GM21381 (cell line): ENCODE measurements at regions not wholly inside any gene's neighbourhood (a gene's known extent, or its start where the extent isn't known, plus 50 kb on each side); places are given as distances from the start of the nearest gene placed in this dataset.
"Not testable (repeated sequence)": the region's sequence is repeated elsewhere in the genome, so short reads cannot be mapped to it uniquely, and the experiment has no call there.

Source experiments
- ATAC-seq: cut with Tn5 transposase; IDR thresholded peaks from one replicate; pipeline ENCODE4 v1.9.1; 2021; ENCODE audit warnings: mild to moderate bottlenecking, moderate library complexity; ENCODE audit not compliant: unreplicated experiment

GRCh38 chr5:75002271-75002670 lies 50.1 kb downstream of the GCNT4 start:
- no peak for ATAC-seq

DNA sequence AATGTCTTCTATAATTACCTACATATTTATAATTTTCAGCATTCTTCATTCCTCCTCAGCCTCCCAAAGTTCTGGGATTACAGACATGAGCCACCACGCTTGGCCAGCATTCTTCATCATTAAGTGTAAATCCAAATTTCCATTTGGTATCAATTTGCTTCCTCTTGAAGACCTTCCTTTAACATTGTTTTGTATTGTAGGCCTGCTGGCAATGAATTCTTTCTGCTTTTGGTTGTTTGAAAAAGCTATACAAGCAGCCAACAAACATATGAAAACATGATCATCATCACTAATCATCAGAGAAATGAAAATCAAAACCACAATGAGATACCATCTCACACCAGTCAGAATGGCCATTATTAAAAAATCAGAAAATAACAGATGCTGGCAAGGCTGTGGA lies 56.4 kb downstream of the GCNT4 start:
- no peak for ATAC-seq

DNA sequence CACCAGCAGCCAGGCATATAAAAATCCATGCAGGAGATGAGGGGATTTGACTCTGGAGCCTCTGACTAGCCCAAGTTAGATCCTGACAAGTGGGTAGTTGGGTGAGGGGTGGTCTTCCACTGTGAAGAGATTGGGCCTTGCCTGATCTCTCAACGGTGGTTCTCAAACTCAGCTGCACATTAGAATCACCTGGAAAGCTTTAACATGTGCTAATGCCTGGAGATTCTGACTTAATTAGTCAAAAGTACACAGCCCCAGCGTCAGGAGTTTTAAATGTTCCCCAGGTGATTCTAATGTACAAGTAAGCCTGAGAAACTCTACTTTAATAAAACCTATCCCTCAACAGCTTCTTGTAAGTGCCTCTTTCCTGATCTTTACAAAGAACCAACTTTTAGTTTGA lies 57.5 kb downstream of the GCNT4 start:
- no peak for ATAC-seq

GRCh38 chr5:74993743-74994142 lies 58.6 kb downstream of the GCNT4 start:
- no peak for ATAC-seq

DNA sequence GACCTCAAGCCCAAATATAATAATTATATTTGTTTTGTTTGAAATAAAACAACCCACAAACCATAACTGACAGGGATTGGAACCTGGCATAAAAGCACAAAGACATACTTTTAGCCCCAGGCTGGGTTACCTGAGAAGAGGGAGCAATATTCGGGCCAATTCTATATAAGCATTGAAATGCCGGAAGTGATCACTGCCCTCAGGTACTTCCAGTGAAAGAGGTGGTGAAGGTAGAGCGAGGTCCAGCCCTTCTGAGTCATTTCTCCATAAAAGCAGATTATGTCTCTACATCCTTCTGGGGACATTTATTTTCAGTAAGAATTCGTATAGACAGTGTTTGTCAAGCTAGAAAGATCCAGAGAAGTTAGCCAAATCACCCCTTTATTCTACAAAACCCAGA lies 59.6 kb downstream of the GCNT4 start:
- ATAC-seq, result no peak

DNA sequence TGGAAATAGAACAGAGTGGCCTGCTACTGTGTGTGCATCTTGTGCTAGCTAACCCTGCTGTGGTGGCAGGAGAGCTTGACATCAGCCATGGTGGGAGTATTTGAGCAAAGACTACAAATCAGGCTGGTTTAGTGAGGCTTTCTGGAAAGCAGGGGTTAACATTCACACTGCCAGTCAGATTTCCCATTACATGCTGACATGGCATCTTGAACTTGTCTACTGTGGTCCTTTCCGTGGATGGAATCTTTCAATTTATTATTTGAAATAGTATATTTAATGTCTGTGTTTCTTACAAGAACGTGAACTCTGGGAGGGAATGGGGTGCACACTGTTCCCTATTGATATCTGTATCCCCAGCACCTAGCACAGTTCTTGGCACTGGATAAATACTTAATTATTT lies 60.8 kb downstream of the GCNT4 start:
- ATAC-seq, result no peak

- ATAC-seq, result no peak
Observed at GRCh38 chr5:74990194-74990593, 62.2 kb downstream of the GCNT4 start.

DNA sequence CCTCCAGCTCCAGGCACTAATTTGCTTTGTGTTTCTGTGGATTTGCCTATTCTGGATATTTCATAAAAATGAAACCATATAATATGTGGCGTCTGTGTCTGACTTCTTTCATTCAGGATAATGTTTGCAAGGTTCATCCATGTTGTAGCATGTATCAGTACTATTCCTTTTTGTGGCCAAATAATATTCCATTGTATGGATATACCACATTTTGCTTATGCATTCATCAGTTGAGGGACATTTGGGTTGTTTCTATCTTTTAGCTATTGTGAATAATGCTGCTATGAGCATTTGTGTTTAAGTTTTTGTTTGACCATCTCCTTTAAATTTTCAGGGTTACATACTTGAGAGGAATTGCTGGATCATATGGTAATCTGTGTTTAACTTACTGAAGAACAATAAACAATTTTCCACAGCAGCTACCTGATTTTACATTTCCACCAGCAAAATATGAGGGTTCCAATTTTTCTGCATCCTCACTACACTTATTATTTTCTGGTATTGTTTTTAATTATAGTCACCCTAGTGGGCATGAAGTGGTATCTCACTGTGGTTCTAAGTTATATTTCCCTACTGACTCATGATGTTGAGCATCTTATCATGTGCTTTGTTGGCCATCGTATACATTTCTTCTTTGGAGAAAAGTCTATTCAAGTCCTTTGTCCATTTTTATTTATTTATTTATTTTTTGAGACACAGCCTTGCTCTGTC lies 63.9 kb downstream of the GCNT4 start:
- ATAC-seq, result no peak

DNA sequence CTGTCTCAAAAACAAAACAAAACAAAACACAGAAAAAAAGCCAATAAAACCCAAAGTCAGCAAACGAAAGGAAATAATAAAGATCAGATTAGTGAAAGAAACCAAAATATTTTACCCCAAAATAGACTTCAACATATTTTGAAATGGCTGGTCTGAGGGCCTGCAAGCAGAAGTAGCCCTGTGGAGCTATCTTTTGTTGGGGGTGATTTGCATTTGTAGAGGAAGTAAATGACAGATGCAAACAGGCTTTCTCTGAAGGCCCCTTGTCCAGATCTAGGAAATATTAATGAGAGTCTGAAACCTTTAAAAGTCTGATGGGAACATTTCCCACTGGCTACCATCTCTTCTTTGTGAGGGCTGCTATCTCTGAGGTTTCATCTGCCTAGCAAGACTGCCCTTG lies 74.0 kb downstream of the GCNT4 start:
- no peak for ATAC-seq

- no peak for ATAC-seq
Observed at GRCh38 chr5:74977471-74977870, 74.9 kb downstream of the GCNT4 start.

DNA sequence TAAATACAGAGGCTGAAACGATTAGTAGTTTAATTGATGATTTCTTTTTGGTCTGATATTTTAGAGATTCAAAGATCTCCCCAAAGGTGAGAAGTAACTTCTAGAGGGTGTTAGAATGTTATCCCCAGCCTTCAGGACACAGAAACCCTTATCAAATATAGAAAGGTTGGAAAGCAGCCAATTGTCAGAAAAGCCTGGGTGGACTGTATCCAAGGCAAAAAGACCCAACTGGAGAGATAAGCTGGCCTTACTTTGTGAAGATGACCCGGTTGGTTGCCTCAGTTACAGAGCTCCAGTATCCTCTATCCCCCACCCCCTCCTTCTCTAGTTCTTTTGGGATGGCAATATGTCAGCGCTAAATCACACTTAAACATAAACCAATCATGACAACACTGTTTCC lies 75.7 kb downstream of the GCNT4 start:
- no peak for ATAC-seq

DNA sequence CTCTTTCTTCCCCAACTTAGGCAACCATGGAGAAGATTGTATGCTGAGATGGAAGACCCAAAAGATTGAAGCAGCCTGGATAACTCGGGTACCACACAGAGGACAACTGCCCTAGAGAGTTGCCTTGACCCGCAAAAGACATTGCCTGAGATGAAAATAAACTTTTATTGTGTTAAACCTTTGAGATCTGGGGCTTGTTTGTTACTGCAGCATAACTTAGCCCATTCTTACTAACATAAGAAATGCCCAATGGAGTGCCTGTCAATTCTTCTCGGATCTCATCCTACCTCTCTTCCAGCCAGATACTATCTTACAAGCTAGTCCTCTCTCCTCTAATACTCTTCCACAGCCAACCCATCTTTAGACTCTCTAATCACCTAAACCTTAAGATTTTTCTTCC lies 76.8 kb downstream of the GCNT4 start:
- ATAC-seq, result no peak

DNA sequence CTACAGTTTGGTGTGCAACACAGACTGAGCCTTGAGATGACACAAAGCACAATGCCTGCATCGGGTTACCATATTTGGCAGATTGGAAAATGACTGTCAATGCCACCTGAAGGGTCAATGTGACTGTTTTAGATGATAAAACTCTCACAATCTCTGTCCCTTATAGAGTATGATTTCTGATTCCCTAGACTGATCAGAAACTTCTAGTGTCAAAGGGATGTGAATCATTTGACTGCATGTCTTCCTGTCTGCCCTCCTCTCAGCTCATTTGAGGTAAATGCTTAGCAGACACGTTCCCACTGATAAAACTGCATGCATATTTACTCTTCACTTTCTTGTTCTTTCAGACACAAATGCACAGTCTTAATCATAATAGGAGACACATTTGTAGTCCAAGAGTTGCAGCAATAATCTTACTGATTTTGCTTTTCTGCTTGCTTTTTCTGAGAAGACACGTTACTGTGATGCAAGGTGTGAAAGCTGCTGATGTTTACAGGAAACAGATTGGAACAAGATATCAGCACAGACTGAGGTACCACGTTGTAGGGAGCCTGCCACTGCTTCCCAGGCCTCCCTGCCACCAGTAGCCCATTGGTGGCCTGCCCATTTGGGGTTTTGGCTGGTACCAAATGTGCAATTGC lies 77.8 kb downstream of the GCNT4 start:
- ATAC-seq, result no peak

DNA sequence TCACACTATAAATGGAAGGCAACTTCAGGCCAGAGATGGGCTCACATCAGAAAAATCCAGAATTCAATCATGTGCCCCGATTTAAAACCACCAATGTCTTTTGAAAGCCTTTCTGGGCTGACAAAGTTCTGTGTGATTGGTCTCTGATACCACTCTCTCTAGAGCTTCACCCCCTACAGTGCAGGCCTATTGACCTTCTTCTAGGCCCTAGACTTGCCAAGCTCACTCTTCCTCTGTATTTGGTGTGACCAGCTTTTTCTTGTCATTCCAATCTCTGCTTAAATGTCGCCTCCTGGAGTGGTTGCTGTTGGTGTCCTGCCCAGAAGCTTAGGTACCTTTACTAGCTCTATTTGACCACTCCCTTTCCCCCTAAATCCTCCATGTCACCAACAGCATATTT lies 78.7 kb downstream of the GCNT4 start:
- ATAC-seq, result no peak

- no peak for ATAC-seq
Observed at GRCh38 chr5:74971947-74972460, 80.4 kb downstream of the GCNT4 start.

DNA sequence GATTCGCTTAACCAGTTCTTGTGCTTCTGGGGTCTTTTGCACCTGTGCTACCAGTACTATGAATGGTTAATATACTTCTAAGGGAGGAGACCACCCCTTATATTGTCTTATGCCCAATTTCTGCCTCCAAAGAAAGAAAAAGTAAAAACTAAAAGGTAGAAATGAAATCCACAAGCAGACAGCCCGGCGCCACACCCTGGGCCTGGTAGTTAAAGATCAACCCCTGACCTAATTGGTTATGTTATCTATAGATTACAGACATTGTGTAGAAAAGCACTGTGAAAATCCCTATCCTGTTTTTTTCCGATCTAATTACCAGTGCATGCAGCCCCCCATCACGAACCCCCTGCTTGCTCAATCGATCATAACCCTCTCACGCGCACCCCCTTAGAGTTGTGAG lies 81.5 kb downstream of the GCNT4 start:
- not testable (repeated sequence) for ATAC-seq

GRCh38 chr5:74969726-74970125 lies 82.6 kb downstream of the GCNT4 start:
- no peak for ATAC-seq

- no peak for ATAC-seq
Observed at GRCh38 chr5:74966141-74967026, 86.0 kb downstream of the GCNT4 start.

GRCh38 chr5:74963407-74963806 lies 89.0 kb downstream of the GCNT4 start:
- ATAC-seq, result no peak

- ATAC-seq, result no peak
Observed at GRCh38 chr5:74957906-74958305, 91.7 kb upstream of the FAM169A start.

GRCh38 chr5:74957029-74957784 lies 91.0 kb upstream of the FAM169A start:
- ATAC-seq, result no peak
